ENCODE measurements at regions not wholly inside any gene's neighbourhood (a gene's known extent, or its start where the extent isn't known, plus 50 kb on each side); places are given as distances from the start of the nearest gene placed in this dataset.

DNA sequence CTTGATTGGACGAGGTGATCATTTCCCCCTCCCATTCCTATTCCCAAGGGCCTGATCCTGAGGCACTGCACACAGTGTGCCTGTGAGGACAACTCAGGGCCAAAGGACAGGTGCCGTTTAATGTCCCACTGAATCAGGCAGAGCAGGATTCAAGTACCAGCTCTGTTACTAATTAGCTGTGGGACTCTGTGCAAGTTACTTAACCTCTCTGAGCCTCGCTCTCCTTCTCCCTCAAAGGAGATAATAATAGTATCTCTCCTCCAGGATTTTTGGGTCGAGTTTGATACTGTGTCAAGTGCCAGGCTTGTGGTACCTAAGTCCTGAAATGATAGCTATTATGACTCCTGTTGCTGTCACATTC, 86.8 kb upstream of the NKD1 start:
- no peaks in the 10 kb centered on the region for H3K4me1 ChIP-seq (replicated peaks)
- H3K27me3 ChIP-seq (replicated peaks; ENCODE audit: insufficient read depth) = no peaks in the 10 kb centered on the region
- H3K27ac ChIP-seq = no peak overlapping the region
- no peak overlapping the region for H3K4me3 ChIP-seq
- TF ChIP-seq, protein P1, sequence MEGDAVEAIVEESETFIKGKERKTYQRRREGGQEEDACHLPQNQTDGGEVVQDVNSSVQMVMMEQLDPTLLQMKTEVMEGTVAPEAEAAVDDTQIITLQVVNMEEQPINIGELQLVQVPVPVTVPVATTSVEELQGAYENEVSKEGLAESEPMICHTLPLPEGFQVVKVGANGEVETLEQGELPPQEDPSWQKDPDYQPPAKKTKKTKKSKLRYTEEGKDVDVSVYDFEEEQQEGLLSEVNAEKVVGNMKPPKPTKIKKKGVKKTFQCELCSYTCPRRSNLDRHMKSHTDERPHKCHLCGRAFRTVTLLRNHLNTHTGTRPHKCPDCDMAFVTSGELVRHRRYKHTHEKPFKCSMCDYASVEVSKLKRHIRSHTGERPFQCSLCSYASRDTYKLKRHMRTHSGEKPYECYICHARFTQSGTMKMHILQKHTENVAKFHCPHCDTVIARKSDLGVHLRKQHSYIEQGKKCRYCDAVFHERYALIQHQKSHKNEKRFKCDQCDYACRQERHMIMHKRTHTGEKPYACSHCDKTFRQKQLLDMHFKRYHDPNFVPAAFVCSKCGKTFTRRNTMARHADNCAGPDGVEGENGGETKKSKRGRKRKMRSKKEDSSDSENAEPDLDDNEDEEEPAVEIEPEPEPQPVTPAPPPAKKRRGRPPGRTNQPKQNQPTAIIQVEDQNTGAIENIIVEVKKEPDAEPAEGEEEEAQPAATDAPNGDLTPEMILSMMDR (IDR thresholded peaks at IDR 0.05) = no peak
- TF ChIP-seq POLR2AphosphoS5 (IDR thresholded peaks at IDR 0.05) (no peak), POLR2A (IDR thresholded peaks at IDR 0.05) (no peak)
- intact Hi-C loops (cut with DNase I) = no loop called here
- DNase-seq (ENCODE audit: low spot score) = no peak
- H3K9me3 ChIP-seq = no peaks in the 10 kb centered on the region
- H3K36me3 ChIP-seq = no peaks in the 10 kb centered on the region
- WGBS = 78% methylated on average over 4 of the region's 4 CpGs

DNA sequence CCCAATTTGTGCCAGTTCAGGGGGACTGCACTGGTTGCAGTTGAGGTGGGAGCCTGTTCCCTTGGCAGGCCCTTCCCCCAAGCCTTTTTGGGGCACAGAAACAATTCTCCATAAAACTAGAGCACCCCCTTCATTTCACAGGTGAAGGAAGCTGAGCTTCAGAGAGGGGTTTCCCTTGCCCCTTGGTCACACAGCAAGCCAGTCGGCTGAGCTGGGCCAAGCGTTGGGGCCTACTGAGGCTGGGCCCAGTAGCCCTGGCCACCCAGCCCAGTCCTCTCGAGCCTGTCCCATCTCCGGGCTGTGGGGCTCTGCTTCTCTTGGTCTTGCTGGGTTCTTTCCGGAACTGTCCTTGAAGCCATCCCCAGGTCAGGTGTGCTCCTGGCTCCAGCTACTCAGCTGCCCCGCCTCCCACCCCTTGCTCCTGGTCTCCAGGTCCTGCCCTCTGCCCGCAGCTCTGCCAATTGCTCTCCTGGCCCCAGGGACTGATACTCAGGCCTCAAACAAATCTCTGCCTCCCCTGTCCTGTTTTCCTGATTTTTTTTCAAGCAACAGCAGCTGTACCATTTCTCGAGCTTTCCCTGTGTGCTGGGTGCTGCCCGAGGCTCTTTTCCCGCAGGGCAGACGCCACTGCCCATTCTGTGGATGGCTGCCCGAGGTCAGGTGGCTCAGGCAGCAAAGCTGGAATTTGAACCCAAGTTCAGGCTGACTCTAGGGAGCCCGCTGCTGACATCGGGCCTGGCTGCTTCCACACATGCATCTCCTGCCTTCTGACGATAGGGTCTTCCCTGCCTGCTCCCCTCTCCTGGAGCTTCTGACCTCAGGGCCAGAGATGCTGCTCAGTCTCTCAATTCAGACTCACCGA, 87.4 kb upstream of the NKD1 start:
- Histone ChIP-seq H3K4me1 (replicated peaks) (no peaks in the 10 kb centered on the region), H3K36me3 (no peaks in the 10 kb centered on the region), H3K4me3 (no peak overlapping the region), H3K27ac (no peak overlapping the region), H3K27me3 (replicated peaks; ENCODE audit: insufficient read depth) (no peaks in the 10 kb centered on the region), H3K9me3 (no peaks in the 10 kb centered on the region)
- TF ChIP-seq POLR2AphosphoS5 (IDR thresholded peaks at IDR 0.05) (no peak), POLR2A (IDR thresholded peaks at IDR 0.05) (no peak)
- TF ChIP-seq, protein P1 (IDR thresholded peaks at IDR 0.05) = no peak
- 95% methylated on average over 16 of the region's 16 CpGs for WGBS
- intact Hi-C loops (cut with DNase I) = no loop called here
- no peak for DNase-seq (ENCODE audit: low spot score)

DNA sequence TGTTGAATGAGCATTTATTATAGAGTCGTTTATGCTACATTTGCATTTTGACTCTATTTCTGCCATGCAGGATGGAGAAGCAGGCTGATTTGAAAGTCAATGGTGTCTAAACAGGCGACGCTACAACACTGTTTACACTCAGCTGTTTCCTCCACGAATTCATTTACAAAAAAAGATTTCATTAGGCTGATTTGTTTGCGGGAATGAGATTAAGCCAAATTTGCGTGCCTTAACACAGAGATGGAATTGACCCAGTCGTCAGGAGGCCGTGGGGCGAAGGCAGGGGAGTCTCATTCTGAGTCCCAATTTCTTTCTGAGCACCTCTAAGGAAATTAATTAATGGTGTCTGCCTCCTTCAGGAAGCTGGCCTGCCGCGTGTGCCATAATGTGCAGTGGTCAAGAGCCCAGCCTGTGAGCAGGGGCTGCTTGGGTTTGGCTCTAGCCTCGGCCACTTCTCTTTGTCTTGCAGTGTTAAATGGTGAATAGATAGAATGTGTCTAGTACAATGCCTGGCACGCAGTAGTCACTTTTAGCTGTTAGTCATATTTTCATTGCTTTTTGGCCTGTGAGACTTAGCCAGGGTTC, 88.6 kb upstream of the NKD1 start:
- Histone ChIP-seq H3K4me3 (no peak overlapping the region), H3K4me1 (replicated peaks) (no peaks in the 10 kb centered on the region), H3K27me3 (replicated peaks; ENCODE audit: insufficient read depth) (no peaks in the 10 kb centered on the region), H3K36me3 (no peaks in the 10 kb centered on the region), H3K27ac (no peak overlapping the region), H3K9me3 (no peaks in the 10 kb centered on the region)
- TF ChIP-seq, protein P1 (IDR thresholded peaks at IDR 0.05) = no peak
- TF ChIP-seq POLR2A (IDR thresholded peaks at IDR 0.05) (no peak), POLR2AphosphoS5 (IDR thresholded peaks at IDR 0.05) (no peak)
- DNase-seq (ENCODE audit: low spot score) = no peak
- 47% methylated on average over 13 of the region's 13 CpGs for WGBS
- intact Hi-C loops (cut with DNase I) = no loop called here

DNA sequence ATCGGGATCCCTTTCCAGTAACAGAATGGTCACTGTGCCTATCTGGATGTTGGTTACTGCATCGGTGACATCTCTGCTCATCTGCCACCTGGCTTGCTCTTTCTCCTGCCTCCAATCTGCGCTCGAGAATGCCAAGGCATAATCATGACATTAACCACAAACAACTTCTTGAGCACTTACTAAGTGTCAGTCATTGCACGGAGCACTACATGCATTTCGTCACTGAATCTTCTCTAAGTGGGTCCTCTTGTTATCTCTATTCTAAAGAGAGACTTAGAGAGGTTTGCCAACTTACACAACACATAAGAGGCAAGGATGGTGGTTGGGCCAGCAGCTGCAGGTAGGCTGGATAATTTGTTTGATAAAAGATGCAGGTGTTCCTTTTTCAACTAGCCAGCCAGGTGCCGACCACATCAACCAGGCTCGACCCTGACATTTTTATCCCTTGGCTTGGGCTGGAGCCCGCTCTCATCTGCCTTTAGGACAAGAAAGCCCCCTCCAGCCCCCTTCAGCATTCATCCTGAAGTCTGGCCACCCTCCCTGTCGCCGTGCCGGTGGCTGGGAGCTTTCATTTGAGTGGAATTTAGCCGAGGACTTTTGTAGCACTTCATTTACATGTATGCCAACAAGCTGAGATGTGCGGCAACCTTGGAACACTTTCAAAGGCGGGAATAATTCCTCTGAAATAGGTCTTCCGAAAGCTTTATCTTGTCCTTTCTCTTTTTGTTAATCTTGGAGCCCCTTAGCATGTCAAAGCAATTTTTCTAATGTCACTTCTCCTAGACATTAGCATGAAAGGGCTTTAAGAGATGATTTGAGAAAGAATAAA, 89.3 kb upstream of the NKD1 start:
- no peak for DNase-seq (ENCODE audit: low spot score)
- 50% methylated on average over 16 of the region's 16 CpGs for WGBS
- H3K4me1 ChIP-seq (replicated peaks) = no peaks in the 10 kb centered on the region
- TF ChIP-seq, protein P1 (IDR thresholded peaks at IDR 0.05) = no peak
- TF ChIP-seq POLR2A (IDR thresholded peaks at IDR 0.05) (no peak), POLR2AphosphoS5 (IDR thresholded peaks at IDR 0.05) (no peak)
- H3K36me3 ChIP-seq = no peaks in the 10 kb centered on the region
- H3K27me3 ChIP-seq (replicated peaks; ENCODE audit: insufficient read depth) = no peaks in the 10 kb centered on the region
- H3K9me3 ChIP-seq = no peaks in the 10 kb centered on the region
- no peak overlapping the region for H3K4me3 ChIP-seq
- intact Hi-C loops (cut with DNase I) = no loop called here
- H3K27ac ChIP-seq = no peak overlapping the region
